Fibroblast of lung (primary cell): ENCODE measurements at regions not wholly inside any gene's neighbourhood (a gene's known extent, or its start where the extent isn't known, plus 50 kb on each side); places are given as distances from the start of the nearest gene placed in this dataset.

Experiments used
- DNase-seq, 2 donors: peaks; one replicate each; pipeline versions ENCODE4 v3.0.0 to v3.0.0-alpha.2; 2010; ENCODE audit warnings: low read depth in 2 of 2
- H2AFZ ChIP-seq: 2 replicates; pipeline ENCODE4 v1.5.1; 2012; ENCODE audit warnings: low read length, control low read depth, inconsistent platforms
- H3K27ac ChIP-seq: 2 replicates; pipeline ENCODE4 v1.5.1; 2011; ENCODE audit warnings: low read length, control low read depth; ENCODE audit not compliant: insufficient read depth
- H3K27me3 ChIP-seq: 2 replicates; pipeline ENCODE4 v1.5.1; 2011; ENCODE audit warnings: mild to moderate bottlenecking, low read length; ENCODE audit not compliant: control insufficient read depth, insufficient read depth
- H3K36me3 ChIP-seq: 2 replicates; pipeline ENCODE4 v1.5.1; 2011; ENCODE audit warnings: low read length; ENCODE audit not compliant: control insufficient read depth, insufficient read depth
- H3K4me1 ChIP-seq: 2 replicates; pipeline ENCODE4 v1.5.1; 2011; ENCODE audit warnings: low read length; ENCODE audit not compliant: control insufficient read depth, insufficient read depth; ENCODE audit errors: extremely low read depth
- H3K4me2 ChIP-seq: 2 replicates; pipeline ENCODE4 v1.5.1; 2011; ENCODE audit warnings: low read length, control low read depth; ENCODE audit not compliant: insufficient read depth; ENCODE audit errors: extremely low read depth
- H3K4me3 ChIP-seq, 4 experiments: fragments of 200-600 bp in 1 of 4; sonication (generic) in 1 of 4; replicated peaks in 1 of 4; 2 replicates each; pipeline ENCODE4 v1.5.1; 2011 to 2016; ENCODE audit warnings: low read length in 4 of 4, low read depth in 3 of 4, mild to moderate bottlenecking in 3 of 4, control low read depth in 2 of 4, inconsistent platforms in 1 of 4, mixed read lengths in 1 of 4; ENCODE audit not compliant: insufficient read depth in 1 of 4; ENCODE audit errors: control extremely low read depth in 1 of 4
- H3K79me2 ChIP-seq: 2 replicates; pipeline ENCODE4 v1.5.1; 2012; ENCODE audit warnings: mild to moderate bottlenecking, low read length, inconsistent platforms; ENCODE audit not compliant: control insufficient read depth, insufficient read depth
- H3K9ac ChIP-seq: 2 replicates; pipeline ENCODE4 v1.5.1; 2011; ENCODE audit warnings: mild to moderate bottlenecking, low read length, control low read depth; ENCODE audit not compliant: insufficient read depth
- H3K9me3 ChIP-seq: 2 replicates; pipeline ENCODE4 v1.5.1; 2012; ENCODE audit warnings: low read depth, low read length; ENCODE audit not compliant: control insufficient read depth, insufficient read depth
- H4K20me1 ChIP-seq: 2 replicates; pipeline ENCODE4 v1.5.1; 2011; ENCODE audit warnings: low read length; ENCODE audit not compliant: control insufficient read depth, insufficient read depth; ENCODE audit errors: extremely low read depth
- CTCF ChIP-seq, 2 donors: IDR thresholded peaks in 1 of 2; conservative IDR thresholded peaks in 1 of 2; 1 replicate in 1 of 2; 2 replicates in 1 of 2; pipeline ENCODE4 v1.5.1; 2011 to 2012; ENCODE audit warnings: low read length in 2 of 2, control low read depth in 1 of 2, inconsistent platforms in 1 of 2, low read depth in 1 of 2, mild to moderate bottlenecking in 1 of 2
- EZH2 ChIP-seq: IDR thresholded peaks from 2 replicates; pipeline ENCODE4 v1.5.1; 2012; ENCODE audit warnings: low read length, control low read depth, mild to moderate bottlenecking; ENCODE audit errors: missing control alignments

- no peak for DNase-seq
- Histone ChIP-seq H3K9ac (no peak overlapping the region), H3K4me2 (no peak overlapping the region), H3K27ac (no peak overlapping the region), H3K4me3 (no peak overlapping the region), H3K79me2 (no peaks in the 10 kb centered on the region), H2AFZ (no peak overlapping the region), H4K20me1 (no peaks in the 10 kb centered on the region), H3K27me3 (no peaks in the 10 kb centered on the region), H3K4me1 (no peaks in the 10 kb centered on the region), H3K36me3 (no peaks in the 10 kb centered on the region), H3K9me3 (no peaks in the 10 kb centered on the region)
- no peak for TF ChIP-seq EZH2
Observed at GRCh38 chr6:40077315-40077714, 143.1 kb upstream of the MOCS1 start.

GRCh38 chr6:40075056-40075590, 140.9 kb upstream of the MOCS1 start:
- H3K79me2 ChIP-seq: no peaks in the 10 kb centered on the region
- H3K27ac ChIP-seq: no peak overlapping the region
- no peaks in the 10 kb centered on the region for H3K27me3 ChIP-seq
- no peaks in the 10 kb centered on the region for H3K4me1 ChIP-seq
- no peaks in the 10 kb centered on the region for H4K20me1 ChIP-seq
- H3K36me3 ChIP-seq: no peaks in the 10 kb centered on the region
- no peak overlapping the region for H3K9ac ChIP-seq
- no peak overlapping the region for H3K4me2 ChIP-seq
- no peaks in the 10 kb centered on the region for H3K9me3 ChIP-seq
- no peak for DNase-seq
- TF ChIP-seq CTCF (conservative IDR thresholded peaks at IDR 0.05 in 1 of 2, IDR thresholded peaks at IDR 0.05 in 1 of 2; ENCODE audit: low read depth in 1 of 2, low read length in 2 of 2) (no peak), EZH2 (no peak)
- H3K4me3 ChIP-seq: no peak overlapping the region
- no peak overlapping the region for H2AFZ ChIP-seq

- Histone ChIP-seq H3K4me1 (no peaks in the 10 kb centered on the region), H3K27me3 (no peaks in the 10 kb centered on the region), H2AFZ (no peak overlapping the region), H3K4me3 (no peak overlapping the region), H3K9me3 (no peaks in the 10 kb centered on the region), H3K79me2 (no peaks in the 10 kb centered on the region), H4K20me1 (no peaks in the 10 kb centered on the region), H3K27ac (no peak overlapping the region), H3K36me3 (no peaks in the 10 kb centered on the region), H3K9ac (no peak overlapping the region), H3K4me2 (no peak overlapping the region)
- DNase-seq: no peak
- TF ChIP-seq CTCF (conservative IDR thresholded peaks at IDR 0.05 in 1 of 2, IDR thresholded peaks at IDR 0.05 in 1 of 2; ENCODE audit: low read depth in 1 of 2, low read length in 2 of 2) (no peak), EZH2 (no peak)
Observed at GRCh38 chr6:40074306-40075055, 140.2 kb upstream of the MOCS1 start.
